SU-DHL-6 (cell line): ENCODE measurements at regions not wholly inside any gene's neighbourhood (a gene's known extent, or its start where the extent isn't known, plus 50 kb on each side); places are given as distances from the start of the nearest gene placed in this dataset.

Experiments used
- H2AFZ ChIP-seq: fragments of 200-600 bp; sonication (generic); 2 replicates; pipeline ENCODE4 v1.6.1; 2014; ENCODE audit warnings: low read depth, mild to moderate bottlenecking, moderate library complexity, mixed read lengths, antibody characterized with exemption, low read length; ENCODE audit not compliant: severe bottlenecking
- H3F3A ChIP-seq: fragments of 200-600 bp; shearing (Covaris generic); 2 replicates; pipeline ENCODE4 v1.6.0; 2016; ENCODE audit warnings: antibody characterized with exemption, mild to moderate bottlenecking; ENCODE audit not compliant: insufficient read depth
- H3K27ac ChIP-seq: fragments of 200-600 bp; sonication (generic); 2 replicates; pipeline ENCODE4 v1.5.1; 2016; ENCODE audit warnings: low read depth, mild to moderate bottlenecking, low read length, moderate library complexity, mixed read lengths
- H3K27me3 ChIP-seq: fragments of 200-600 bp; sonication (generic), shearing (Covaris generic); 2 replicates; pipeline ENCODE4 v1.6.0; 2014; ENCODE audit warnings: mild to moderate bottlenecking, low read length
- H3K36me3 ChIP-seq: fragments of 200-600 bp; sonication (generic); 2 replicates; pipeline ENCODE4 v1.6.1; 2014; ENCODE audit warnings: mild to moderate bottlenecking, low read length, mixed read lengths
- H3K4me2 ChIP-seq: fragments of 300-600, 200-600 bp; shearing (Covaris generic), sonication (generic); 2 replicates; pipeline ENCODE4 v1.6.0; 2014; ENCODE audit warnings: low read length, low read depth, mild to moderate bottlenecking; ENCODE audit not compliant: poor library complexity, severe bottlenecking
- H3K4me3 ChIP-seq: fragments of 200-600 bp; sonication (generic); 2 replicates; pipeline ENCODE4 v1.5.1; 2014; ENCODE audit warnings: antibody characterized with exemption, low read length, mild to moderate bottlenecking, mixed read lengths; ENCODE audit not compliant: insufficient read depth, poor library complexity, severe bottlenecking
- H3K79me2 ChIP-seq: fragments of 200-600 bp; sonication (generic); 2 replicates; pipeline ENCODE4 v1.6.1; 2014; ENCODE audit warnings: mild to moderate bottlenecking, low read length, moderate library complexity; ENCODE audit not compliant: insufficient read depth
- H3K9ac ChIP-seq: fragments of 200-600 bp; sonication (generic); 2 replicates; pipeline ENCODE4 v1.7.0; 2014; ENCODE audit warnings: mild to moderate bottlenecking, low read length
- H3K9me2 ChIP-seq: fragments of 200-600 bp; sonication (generic); replicated peaks from 2 replicates; pipeline ENCODE4 v1.6.1; 2014; ENCODE audit warnings: low read length; ENCODE audit not compliant: insufficient read depth
- H3K9me3 ChIP-seq: fragments of 200-600 bp; sonication (generic); 2 replicates; pipeline ENCODE4 v1.6.1; 2014; ENCODE audit warnings: low read length, mixed read lengths; ENCODE audit not compliant: insufficient read depth
- H4K20me1 ChIP-seq: fragments of 200-600 bp; sonication (generic); 2 replicates; pipeline ENCODE4 v1.6.1; 2014; ENCODE audit warnings: low read depth, mild to moderate bottlenecking, antibody characterized with exemption, low read length, moderate library complexity, mixed read lengths
- CTCF ChIP-seq: fragments of 200-600 bp; sonication (generic); IDR thresholded peaks from one replicate; pipeline ENCODE4 v1.5.1; 2017; ENCODE audit warnings: antibody characterized with exemption, mild to moderate bottlenecking, low read length, moderate library complexity; ENCODE audit not compliant: insufficient read depth, poor library complexity, severe bottlenecking
- EZH2phosphoT487 ChIP-seq: fragments of 200-600 bp; sonication (generic), shearing (Covaris generic); conservative IDR thresholded peaks from 2 replicates; pipeline ENCODE4 v1.6.1; 2018; ENCODE audit warnings: mild to moderate bottlenecking, antibody characterized with exemption, low read length, moderate library complexity, mixed read lengths

- Histone ChIP-seq H3K79me2 (no peaks in the 10 kb centered on the region), H3K4me2 (no peak overlapping the region), H2AFZ (no peak overlapping the region), H3K9me2 (no peaks in the 10 kb centered on the region), H4K20me1 (no peaks in the 10 kb centered on the region), H3F3A (no peaks in the 10 kb centered on the region), H3K27ac (no peak overlapping the region), H3K36me3 (no peaks in the 10 kb centered on the region), H3K27me3 (no peaks in the 10 kb centered on the region), H3K9ac (no peak overlapping the region), H3K4me3 (no peak overlapping the region), H3K9me3 (no peaks in the 10 kb centered on the region)
- TF ChIP-seq CTCF: no peak
- TF ChIP-seq EZH2phosphoT487: no peak
These were observed 210.0 kb upstream of the LYZL1 start for GRCh38 chr10:29078919-29079318.

- TF ChIP-seq CTCF (no peak), EZH2phosphoT487 (no peak)
- Histone ChIP-seq H2AFZ (no peak overlapping the region), H3K9me3 (no peaks in the 10 kb centered on the region), H3K27ac (no peak overlapping the region), H3F3A (no peaks in the 10 kb centered on the region), H3K9me2 (no peaks in the 10 kb centered on the region), H3K4me3 (no peak overlapping the region), H3K79me2 (no peaks in the 10 kb centered on the region), H4K20me1 (no peaks in the 10 kb centered on the region), H3K9ac (no peak overlapping the region), H3K27me3 (no peaks in the 10 kb centered on the region), H3K36me3 (no peaks in the 10 kb centered on the region), H3K4me2 (no peak overlapping the region)
These were observed 207.6 kb upstream of the LYZL1 start for GRCh38 chr10:29081231-29081630.

- TF ChIP-seq CTCF (no peak), EZH2phosphoT487 (no peak)
- no peak overlapping the region for H2AFZ ChIP-seq
These were observed 206.8 kb upstream of the LYZL1 start for GRCh38 chr10:29081951-29082685.

More at GRCh38 chr10:29081951-29082685, 206.8 kb upstream of the LYZL1 start:
- no peaks in the 10 kb centered on the region for H3K9me3 ChIP-seq
- H3K4me2 ChIP-seq: no peak overlapping the region
- no peak overlapping the region for H3K27ac ChIP-seq
- no peaks in the 10 kb centered on the region for H3F3A ChIP-seq
- H3K9ac ChIP-seq: no peak overlapping the region
- no peaks in the 10 kb centered on the region for H3K27me3 ChIP-seq
- no peaks in the 10 kb centered on the region for H4K20me1 ChIP-seq
- H3K79me2 ChIP-seq: no peaks in the 10 kb centered on the region
- H3K9me2 ChIP-seq: no peaks in the 10 kb centered on the region
- H3K36me3 ChIP-seq: no peaks in the 10 kb centered on the region
- no peak overlapping the region for H3K4me3 ChIP-seq
